ENCODE measurements at regions not wholly inside any gene's neighbourhood (a gene's known extent, or its start where the extent isn't known, plus 50 kb on each side); places are given as distances from the start of the nearest gene placed in this dataset.

GRCh38 chr2:192854706-192855105 is 660.0 kb upstream of the TMEFF2 start (continued):
- TF ChIP-seq SP7 (tag by site-specific recombination; IDR thresholded peaks at IDR 0.05) (no peak), ZNF274 (IDR thresholded peaks at IDR 0.05; ENCODE audit: low read length) (no peak), ZNF274 (tag by site-specific recombination; IDR thresholded peaks at IDR 0.05; ENCODE audit: borderline replicate concordance) (no peak), INSM2 (tag by site-specific recombination; IDR thresholded peaks at IDR 0.05) (no peak), ZNF521 (tag by site-specific recombination; IDR thresholded peaks at IDR 0.05) (no peak), ZNF184 (tag by site-specific recombination; IDR thresholded peaks at IDR 0.05) (no peak), ZNF76 (tag by site-specific recombination; IDR thresholded peaks at IDR 0.05; ENCODE audit: borderline replicate concordance, low read depth) (no peak)

GRCh38 chr2:192854031-192854430 is 659.3 kb upstream of the TMEFF2 start:
- no peaks in the 10 kb centered on the region for H3K9me3 ChIP-seq (ENCODE audit: control insufficient read depth, insufficient read depth, low read depth, low read length)
- TF ChIP-seq ZSCAN18 (tag by site-specific recombination; IDR thresholded peaks at IDR 0.05): no peak
- no peak for TF ChIP-seq ZNF555 (tag by site-specific recombination; conservative IDR thresholded peaks at IDR 0.05)
- no peak for TF ChIP-seq WT1 (tag by site-specific recombination; IDR thresholded peaks at IDR 0.05)
- TF ChIP-seq ZBTB1 (tag by site-specific recombination; IDR thresholded peaks at IDR 0.05): no peak
- TF ChIP-seq ZNF701 (tag by site-specific recombination; IDR thresholded peaks at IDR 0.05): no peak
- no peak for TF ChIP-seq FEZF1 (tag by site-specific recombination; IDR thresholded peaks at IDR 0.05)
- TF ChIP-seq ZSCAN16 (tag by site-specific recombination; IDR thresholded peaks at IDR 0.05): no peak
- TF ChIP-seq ZBTB44 (tag by site-specific recombination; IDR thresholded peaks at IDR 0.05): no peak
- ChIA-PET CTCF (no interaction called here), POLR2A (no interaction called here)
- no peaks in the 10 kb centered on the region for H3K4me1 ChIP-seq (ENCODE audit: control insufficient read depth, insufficient read depth, low read length)
- H3K36me3 ChIP-seq (ENCODE audit: control insufficient read depth in 2 of 2, insufficient read depth in 1 of 2, low read length in 2 of 2): no peaks in the 10 kb centered on the region
- H3K27ac ChIP-seq (ENCODE audit: extremely low read depth, low read depth, low read length): no peak overlapping the region
- H3K4me3 ChIP-seq (ENCODE audit: low read depth, low read length): no peak overlapping the region

GRCh38 chr2:192828947-192829346 is 634.2 kb upstream of the TMEFF2 start:
- H3K36me3 ChIP-seq (ENCODE audit: control insufficient read depth in 2 of 2, insufficient read depth in 1 of 2, low read length in 2 of 2): no peaks in the 10 kb centered on the region
- H3K4me3 ChIP-seq (ENCODE audit: low read depth, low read length): no peak overlapping the region
- no peaks in the 10 kb centered on the region for H3K9me3 ChIP-seq (ENCODE audit: control insufficient read depth, insufficient read depth, low read depth, low read length)
- CTCF ChIA-PET: no interaction called here
- no peak overlapping the region for H3K27ac ChIP-seq (ENCODE audit: extremely low read depth, low read depth, low read length)
- H3K4me1 ChIP-seq (ENCODE audit: control insufficient read depth, insufficient read depth, low read length): no peaks in the 10 kb centered on the region
- TF ChIP-seq HOXD13 (CRISPR knock-in tag; IDR thresholded peaks at IDR 0.05; ENCODE audit: borderline replicate concordance): no peak
- no peak for TF ChIP-seq ZNF391 (tag by site-specific recombination; IDR thresholded peaks at IDR 0.05; ENCODE audit: borderline replicate concordance, low read depth)
- no peak for TF ChIP-seq ZNF600 (tag by site-specific recombination; IDR thresholded peaks at IDR 0.05)
- POLR2A ChIA-PET: no interaction called here

- no peak overlapping the region for H3K4me3 ChIP-seq (ENCODE audit: low read depth, low read length)
- ChIA-PET CTCF (no interaction called here), POLR2A (no interaction called here)
- H3K9me3 ChIP-seq (ENCODE audit: control insufficient read depth, insufficient read depth, low read depth, low read length): no peaks in the 10 kb centered on the region
- H3K27ac ChIP-seq (ENCODE audit: extremely low read depth, low read depth, low read length): no peak overlapping the region
- H3K36me3 ChIP-seq (ENCODE audit: control insufficient read depth in 2 of 2, insufficient read depth in 1 of 2, low read length in 2 of 2): no peaks in the 10 kb centered on the region
- no peaks in the 10 kb centered on the region for H3K4me1 ChIP-seq (ENCODE audit: control insufficient read depth, insufficient read depth, low read length)
- TF ChIP-seq ELK4 (IDR thresholded peaks at IDR 0.05; ENCODE audit: borderline replicate concordance, low read depth, low read length): no peak
- no peak for TF ChIP-seq ZNF561 (tag by site-specific recombination; IDR thresholded peaks at IDR 0.05; ENCODE audit: borderline replicate concordance)
- no peak for TF ChIP-seq ZBTB48 (tag by site-specific recombination; IDR thresholded peaks at IDR 0.05)
- TF ChIP-seq MEIS1 (CRISPR knock-in tag; IDR thresholded peaks at IDR 0.05; ENCODE audit: borderline replicate concordance): no peak
- no peak for TF ChIP-seq ZBTB20 (tag by site-specific recombination; IDR thresholded peaks at IDR 0.05)
- no peak for TF ChIP-seq OSR2 (tag by site-specific recombination; IDR thresholded peaks at IDR 0.05)
- TF ChIP-seq ZNF155 (tag by site-specific recombination; IDR thresholded peaks at IDR 0.05): no peak
- no peak for TF ChIP-seq ZIC2 (tag by site-specific recombination; IDR thresholded peaks at IDR 0.05)
- TF ChIP-seq ZNF362 (tag by site-specific recombination; IDR thresholded peaks at IDR 0.05): no peak
Observed at GRCh38 chr2:192828175-192828574, 633.4 kb upstream of the TMEFF2 start.
